Neural progenitor cell (in vitro differentiated cells): ENCODE measurements at regions not wholly inside any gene's neighbourhood (a gene's known extent, or its start where the extent isn't known, plus 50 kb on each side); places are given as distances from the start of the nearest gene placed in this dataset.

ENCODE experiments used
- DNase-seq: peaks from one replicate; pipeline ENCODE4 v3.0.0-alpha.2; 2016; ENCODE audit warnings: low spot score
- H2AFZ ChIP-seq: fragments of 200-600 bp; sonication (generic); replicated peaks from 2 replicates; pipeline ENCODE4 v1.6.1; 2016; ENCODE audit warnings: antibody characterized with exemption
- H3F3A ChIP-seq: fragments of 200-600 bp; sonication (generic); 2 replicates; pipeline ENCODE4 v1.6.1; 2016; ENCODE audit warnings: antibody characterized with exemption, low read depth
- H3K27ac ChIP-seq: fragments of 200-600 bp; sonication (generic); 2 replicates; pipeline ENCODE4 v1.5.1; 2016; ENCODE audit warnings: mild to moderate bottlenecking
- H3K27me3 ChIP-seq: fragments of 200-600 bp; sonication (generic); 2 replicates; pipeline ENCODE4 v1.6.1; 2016; ENCODE audit warnings: mild to moderate bottlenecking, moderate library complexity
- H3K36me3 ChIP-seq: fragments of 200-600 bp; sonication (generic); 2 replicates; pipeline ENCODE4 v1.5.1; 2016
- H3K4me1 ChIP-seq: fragments of 200-600 bp; sonication (generic); 2 replicates; pipeline ENCODE4 v1.6.1; 2016; ENCODE audit warnings: mixed run types
- H3K4me2 ChIP-seq: fragments of 200-600 bp; sonication (generic); 2 replicates; pipeline ENCODE4 v1.6.1; 2016
- H3K4me3 ChIP-seq: fragments of 200-600 bp; sonication (generic); 2 replicates; pipeline ENCODE4 v1.5.1; 2016
- H3K79me2 ChIP-seq: fragments of 200-600 bp; sonication (generic); 2 replicates; pipeline ENCODE4 v1.6.1; 2016; ENCODE audit warnings: low read depth
- H3K9ac ChIP-seq: fragments of 200-600 bp; sonication (generic); 2 replicates; pipeline ENCODE4 v1.6.1; 2016
- H3K9me3 ChIP-seq: fragments of 200-600 bp; sonication (generic); 2 replicates; pipeline ENCODE4 v1.5.1; 2016; ENCODE audit warnings: low read depth
- H4K20me1 ChIP-seq: fragments of 200-600 bp; sonication (generic); 2 replicates; pipeline ENCODE4 v1.6.1; 2016; ENCODE audit warnings: low read depth
- H3K27ac Mint-ChIP-seq: 3 replicates; pipeline ENCODE4 v1.8.0; 2021; ENCODE audit warnings: mixed read lengths
- H3K27me3 Mint-ChIP-seq: 2 replicates; pipeline ENCODE4 v1.8.0; 2022; ENCODE audit warnings: low read depth, mild to moderate bottlenecking, inconsistent platforms, moderate library complexity, mixed read lengths; ENCODE audit not compliant: insufficient read depth
- H3K36me3 Mint-ChIP-seq: 3 replicates; pipeline ENCODE4 v1.8.0; 2021; ENCODE audit warnings: mixed read lengths
- H3K4me1 Mint-ChIP-seq: 3 replicates; pipeline ENCODE4 v1.8.0; 2021; ENCODE audit warnings: mixed read lengths
- H3K4me3 Mint-ChIP-seq: 3 replicates; pipeline ENCODE4 v1.8.0; 2021; ENCODE audit warnings: mild to moderate bottlenecking, moderate library complexity, mixed read lengths
- H3K9me3 Mint-ChIP-seq: 3 replicates; pipeline ENCODE4 v1.8.0; 2020; ENCODE audit warnings: mixed read lengths
- EZH2 ChIP-seq: fragments of 200-600 bp; sonication (generic); IDR thresholded peaks from 2 replicates; pipeline ENCODE4 v1.6.1; 2017; ENCODE audit warnings: antibody characterized with exemption, mild to moderate bottlenecking, moderate library complexity
- EZH2phosphoT487 ChIP-seq: fragments of 200-600 bp; sonication (generic); IDR thresholded peaks from 2 replicates; pipeline ENCODE4 v1.6.1; 2017; ENCODE audit warnings: antibody characterized with exemption
- TF ChIP-seq, protein P1 (sequence below): fragments of 200-600 bp; sonication (generic); IDR thresholded peaks from 2 replicates; pipeline ENCODE4 v1.5.1; 2017; ENCODE audit warnings: antibody characterized with exemption, mild to moderate bottlenecking

DNA sequence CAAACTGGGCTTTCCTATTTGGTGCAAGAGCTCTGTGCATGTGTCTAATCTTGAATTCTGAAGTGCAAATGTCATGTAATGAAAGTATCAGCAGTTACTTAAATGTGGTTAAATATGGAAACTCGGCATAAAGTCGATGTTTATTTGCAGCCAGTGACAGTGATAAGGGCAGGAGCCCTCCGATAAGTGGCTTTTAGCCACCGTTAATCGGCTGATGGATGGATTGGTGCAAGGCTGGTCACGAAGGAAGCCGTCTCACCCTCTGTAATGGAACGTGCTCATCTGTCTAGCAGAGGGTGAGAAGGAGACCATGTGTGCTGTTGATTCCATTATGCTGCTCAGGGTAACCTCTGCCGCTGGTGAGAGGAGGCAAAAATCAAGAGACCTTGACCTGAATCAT is 121.8 kb upstream of the PAX6 start:
- Histone ChIP-seq H3K4me3 (no peak overlapping the region), H3K9ac (no peak overlapping the region), H2AFZ (no peak overlapping the region), H3K9me3 (no peaks in the 10 kb centered on the region), H3K27ac (no peak overlapping the region), H4K20me1 (no peaks in the 10 kb centered on the region), H3K79me2 (no peaks in the 10 kb centered on the region), H3K4me1 (peaks cover 8% of the 10 kb centered on the region), H3K27me3 (no peaks in the 10 kb centered on the region), H3F3A (no peaks in the 10 kb centered on the region), H3K36me3 (no peaks in the 10 kb centered on the region), H3K4me2 (no peak overlapping the region)
- H3K36me3 Mint-ChIP-seq: no peaks in the 10 kb centered on the region
- H3K9me3 Mint-ChIP-seq: no peaks in the 10 kb centered on the region
- DNase-seq: no peak
- TF ChIP-seq EZH2phosphoT487: no peak
- H3K27me3 Mint-ChIP-seq: no peaks in the 10 kb centered on the region
- peaks cover 10% of the 10 kb centered on the region for H3K4me1 Mint-ChIP-seq
- no peak overlapping the region for H3K4me3 Mint-ChIP-seq
- no peak overlapping the region for H3K27ac Mint-ChIP-seq

DNA sequence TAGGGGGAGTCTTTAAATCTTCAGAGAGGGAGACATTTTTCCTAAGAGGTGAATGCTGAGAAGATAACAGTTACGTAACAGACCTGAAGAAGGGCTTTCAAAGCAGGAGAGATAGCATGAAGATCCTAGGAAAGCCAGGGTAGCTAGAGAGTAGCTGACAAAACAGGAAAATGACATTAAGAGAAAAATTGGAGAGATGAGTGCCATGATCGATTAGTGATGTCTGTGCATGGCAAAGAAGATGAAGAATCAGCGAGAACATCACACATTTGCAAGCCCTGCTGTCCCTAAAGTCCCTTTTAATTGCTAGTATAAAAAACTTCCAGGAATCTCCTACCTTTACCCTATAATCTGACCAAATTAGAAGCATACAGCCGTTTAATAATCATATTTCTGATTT is 116.9 kb upstream of the PAX6 start:
- no peaks in the 10 kb centered on the region for H3F3A ChIP-seq
- TF ChIP-seq EZH2phosphoT487 (no peak), EZH2 (no peak)
- TF ChIP-seq, protein P1, sequence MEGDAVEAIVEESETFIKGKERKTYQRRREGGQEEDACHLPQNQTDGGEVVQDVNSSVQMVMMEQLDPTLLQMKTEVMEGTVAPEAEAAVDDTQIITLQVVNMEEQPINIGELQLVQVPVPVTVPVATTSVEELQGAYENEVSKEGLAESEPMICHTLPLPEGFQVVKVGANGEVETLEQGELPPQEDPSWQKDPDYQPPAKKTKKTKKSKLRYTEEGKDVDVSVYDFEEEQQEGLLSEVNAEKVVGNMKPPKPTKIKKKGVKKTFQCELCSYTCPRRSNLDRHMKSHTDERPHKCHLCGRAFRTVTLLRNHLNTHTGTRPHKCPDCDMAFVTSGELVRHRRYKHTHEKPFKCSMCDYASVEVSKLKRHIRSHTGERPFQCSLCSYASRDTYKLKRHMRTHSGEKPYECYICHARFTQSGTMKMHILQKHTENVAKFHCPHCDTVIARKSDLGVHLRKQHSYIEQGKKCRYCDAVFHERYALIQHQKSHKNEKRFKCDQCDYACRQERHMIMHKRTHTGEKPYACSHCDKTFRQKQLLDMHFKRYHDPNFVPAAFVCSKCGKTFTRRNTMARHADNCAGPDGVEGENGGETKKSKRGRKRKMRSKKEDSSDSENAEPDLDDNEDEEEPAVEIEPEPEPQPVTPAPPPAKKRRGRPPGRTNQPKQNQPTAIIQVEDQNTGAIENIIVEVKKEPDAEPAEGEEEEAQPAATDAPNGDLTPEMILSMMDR: no peak
- peaks cover 3% of the 10 kb centered on the region for H3K4me1 Mint-ChIP-seq
- no peaks in the 10 kb centered on the region for H3K36me3 ChIP-seq
- no peaks in the 10 kb centered on the region for H3K79me2 ChIP-seq
- H3K9me3 Mint-ChIP-seq: no peaks in the 10 kb centered on the region
- no peaks in the 10 kb centered on the region for H3K9me3 ChIP-seq
- DNase-seq: no peak
- H2AFZ ChIP-seq: no peak overlapping the region
- H3K4me1 ChIP-seq: no peaks in the 10 kb centered on the region
- no peak overlapping the region for H3K4me3 ChIP-seq
- H3K9ac ChIP-seq: no peak overlapping the region
- H3K27ac ChIP-seq: no peak overlapping the region
- H3K4me3 Mint-ChIP-seq: no peak overlapping the region
- H4K20me1 ChIP-seq: no peaks in the 10 kb centered on the region
- H3K4me2 ChIP-seq: no peak overlapping the region
- H3K27ac Mint-ChIP-seq: no peak overlapping the region
- H3K36me3 Mint-ChIP-seq: no peaks in the 10 kb centered on the region
- H3K27me3 ChIP-seq: no peaks in the 10 kb centered on the region
- H3K27me3 Mint-ChIP-seq: no peaks in the 10 kb centered on the region

DNA sequence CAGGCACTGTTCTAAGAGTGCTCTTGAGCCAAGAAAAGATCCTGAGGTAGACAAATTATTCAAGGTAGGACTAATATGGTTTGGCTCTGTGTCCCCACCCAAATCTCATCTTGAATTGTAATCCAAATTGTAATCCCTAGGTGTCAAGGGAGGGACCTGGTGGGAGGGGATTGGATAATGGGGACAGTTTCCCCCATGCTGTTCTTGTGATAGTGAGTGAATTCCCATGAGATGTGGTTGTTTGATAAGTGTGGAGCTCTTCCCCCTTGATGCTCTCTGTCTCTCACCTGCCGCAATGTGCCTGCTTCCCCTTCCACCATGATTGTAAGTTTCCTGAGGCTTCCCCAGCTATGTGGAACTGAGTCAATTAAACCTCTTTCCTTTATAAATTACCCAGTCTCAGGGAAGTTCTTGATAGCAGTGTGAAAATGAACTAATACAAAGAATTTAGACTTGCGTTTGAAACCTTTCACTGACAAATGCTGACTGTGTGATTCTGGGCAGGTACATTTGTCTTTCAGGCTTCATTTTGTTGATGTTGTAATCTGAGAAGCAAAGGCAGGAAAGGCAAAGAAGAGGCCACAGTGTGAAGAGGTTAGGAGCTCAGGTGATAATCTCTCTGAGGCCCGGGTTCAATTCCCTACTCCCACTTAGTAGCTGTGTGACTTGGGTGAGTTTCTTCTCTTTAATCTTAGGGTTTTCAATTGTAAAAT is 115.8 kb upstream of the PAX6 start:
- Histone ChIP-seq H3K4me2 (no peak overlapping the region), H2AFZ (no peak overlapping the region), H3K36me3 (no peaks in the 10 kb centered on the region), H3K4me3 (no peak overlapping the region), H3F3A (no peaks in the 10 kb centered on the region), H3K9me3 (no peaks in the 10 kb centered on the region), H3K4me1 (no peaks in the 10 kb centered on the region), H3K9ac (no peak overlapping the region), H4K20me1 (no peaks in the 10 kb centered on the region), H3K27me3 (no peaks in the 10 kb centered on the region), H3K79me2 (no peaks in the 10 kb centered on the region), H3K27ac (no peak overlapping the region)
- H3K4me1 Mint-ChIP-seq: peaks cover 3% of the 10 kb centered on the region
- H3K9me3 Mint-ChIP-seq: no peaks in the 10 kb centered on the region
- H3K27me3 Mint-ChIP-seq: no peaks in the 10 kb centered on the region
- H3K4me3 Mint-ChIP-seq: no peak overlapping the region
- H3K27ac Mint-ChIP-seq: no peak overlapping the region
- TF ChIP-seq, protein P1: no peak
- TF ChIP-seq EZH2phosphoT487 (no peak), EZH2 (no peak)
- H3K36me3 Mint-ChIP-seq: no peaks in the 10 kb centered on the region
- no peak for DNase-seq

DNA sequence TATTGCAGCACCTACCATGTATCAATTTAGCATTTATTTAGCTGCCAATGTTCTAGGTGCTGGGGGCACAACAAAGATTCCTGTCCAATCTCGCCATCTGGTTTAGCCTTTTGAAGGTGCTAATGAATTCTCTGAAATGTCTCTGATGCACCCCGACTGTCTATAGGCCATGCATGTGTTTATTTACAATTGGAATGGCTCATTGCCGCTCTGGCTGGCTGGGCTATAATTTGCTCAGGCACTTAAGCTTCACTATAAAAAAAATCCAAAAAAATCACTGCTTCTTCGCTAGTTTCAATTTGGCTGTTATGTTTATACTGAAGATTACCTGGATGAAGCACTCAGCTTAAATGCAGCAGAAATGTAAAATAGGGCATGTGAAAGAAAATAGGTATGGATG is 115.0 kb upstream of the PAX6 start:
- Mint-ChIP-seq H3K36me3 (no peaks in the 10 kb centered on the region), H3K4me3 (no peak overlapping the region), H3K9me3 (no peaks in the 10 kb centered on the region), H3K4me1 (peaks cover 3% of the 10 kb centered on the region), H3K27ac (no peak overlapping the region), H3K27me3 (no peaks in the 10 kb centered on the region)
- Histone ChIP-seq H3K9me3 (no peaks in the 10 kb centered on the region), H3K4me2 (no peak overlapping the region), H3K4me1 (no peaks in the 10 kb centered on the region), H3K27me3 (no peaks in the 10 kb centered on the region), H3K4me3 (no peak overlapping the region), H2AFZ (no peak overlapping the region), H3K9ac (no peak overlapping the region), H3K79me2 (no peaks in the 10 kb centered on the region), H3K36me3 (no peaks in the 10 kb centered on the region), H3K27ac (no peak overlapping the region), H4K20me1 (no peaks in the 10 kb centered on the region), H3F3A (no peaks in the 10 kb centered on the region)
- no peak for DNase-seq
- TF ChIP-seq, protein P1: no peak
- TF ChIP-seq EZH2phosphoT487 (no peak), EZH2 (no peak)
